ENCODE measurements at regions not wholly inside any gene's neighbourhood (a gene's known extent, or its start where the extent isn't known, plus 50 kb on each side); places are given as distances from the start of the nearest gene placed in this dataset.

DNA sequence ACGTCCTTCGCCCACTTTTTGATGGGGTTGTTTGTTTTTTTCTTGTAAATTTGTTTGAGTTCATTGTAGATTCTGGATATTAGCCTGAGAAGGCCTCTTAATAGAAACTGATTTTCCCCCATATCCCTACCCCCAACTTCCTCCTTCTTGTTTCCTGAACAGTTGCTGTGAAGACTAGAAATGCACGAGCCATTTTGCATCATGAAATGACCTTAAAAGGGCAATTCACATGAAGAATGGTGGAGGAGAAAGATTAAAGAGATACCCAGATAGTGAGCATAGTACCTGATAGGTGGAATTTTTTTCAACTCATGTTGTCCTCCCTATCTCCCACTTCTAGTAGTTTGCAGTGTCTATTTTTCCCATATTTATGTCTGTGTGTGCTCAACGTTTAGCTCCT lies 55.2 kb upstream of the KCNH8 start:
- Histone ChIP-seq H3K36me3 (ENCODE audit: control insufficient read depth, insufficient read depth, low read length) (no peaks in the 10 kb centered on the region), H3K4me3 (ENCODE audit: low read depth, low read length) (no peak overlapping the region), H3K27ac (ENCODE audit: low read depth, low read length) (no peak overlapping the region), H3K4me1 (ENCODE audit: control insufficient read depth, insufficient read depth, low read length) (no peaks in the 10 kb centered on the region), H3K9me3 (ENCODE audit: control insufficient read depth, insufficient read depth, low read depth, low read length) (no peaks in the 10 kb centered on the region), H3K27me3 (ENCODE audit: control insufficient read depth, insufficient read depth, low read length) (no peaks in the 10 kb centered on the region), H3K9ac (ENCODE audit: low read length) (no peak overlapping the region)

DNA sequence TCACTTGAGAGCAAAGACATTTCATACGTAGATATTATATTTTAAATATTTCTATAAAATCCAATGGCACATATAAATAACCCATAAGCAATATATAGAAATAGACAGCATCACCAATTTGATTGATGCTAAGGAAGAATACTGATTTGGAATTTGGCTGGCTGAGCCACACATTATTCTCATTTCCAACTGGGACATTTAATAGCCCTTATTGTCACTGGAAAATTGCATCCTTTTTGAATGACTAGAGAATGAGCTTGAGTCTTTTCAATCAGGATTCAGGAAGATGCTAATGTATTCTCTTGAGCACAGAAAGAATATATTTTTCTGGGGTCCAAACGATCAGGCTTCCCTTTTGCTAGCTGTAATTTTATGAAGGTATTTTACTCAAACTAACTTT lies 70.9 kb upstream of the KCNH8 start:
- Histone ChIP-seq H3K9ac (ENCODE audit: low read length) (no peak overlapping the region), H3K27ac (ENCODE audit: low read depth, low read length) (no peak overlapping the region), H3K36me3 (ENCODE audit: control insufficient read depth, insufficient read depth, low read length) (no peaks in the 10 kb centered on the region), H3K9me3 (ENCODE audit: control insufficient read depth, insufficient read depth, low read depth, low read length) (no peaks in the 10 kb centered on the region; the same call in 1 of the 2 replicates), H3K4me3 (ENCODE audit: low read depth, low read length) (no peak overlapping the region), H3K4me1 (ENCODE audit: control insufficient read depth, insufficient read depth, low read length) (peaks cover 38% of the 10 kb centered on the region), H3K27me3 (ENCODE audit: control insufficient read depth, insufficient read depth, low read length) (no peaks in the 10 kb centered on the region)

DNA sequence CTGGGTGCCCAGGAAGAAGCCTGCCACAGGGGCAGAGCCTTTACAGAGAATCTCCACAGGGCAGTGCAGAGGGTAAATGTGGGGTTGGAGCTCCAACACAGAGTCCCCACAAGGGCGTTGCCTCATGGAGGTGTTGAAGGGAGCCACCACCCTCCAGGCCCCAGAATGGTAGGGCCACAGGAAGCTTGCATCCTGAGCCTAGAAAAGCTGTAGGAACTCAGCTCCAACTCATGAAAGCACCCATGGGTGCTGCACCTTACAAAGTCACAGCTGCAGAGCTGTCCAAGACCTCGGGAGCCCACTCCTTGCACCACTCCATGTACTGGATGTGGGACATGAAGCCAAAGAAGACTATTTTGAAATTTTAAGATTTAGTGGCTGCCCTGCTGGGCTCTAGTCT lies 73.3 kb upstream of the KCNH8 start:
- Histone ChIP-seq H3K9ac (ENCODE audit: low read length) (peak overlapping the region; percentile 6), H3K27ac (ENCODE audit: low read depth, low read length) (peak overlapping the region; percentile 84), H3K9me3 (ENCODE audit: control insufficient read depth, insufficient read depth, low read depth, low read length) (no peaks in the 10 kb centered on the region; the same call in 1 of the 2 replicates), H3K27me3 (ENCODE audit: control insufficient read depth, insufficient read depth, low read length) (no peaks in the 10 kb centered on the region), H3K4me3 (ENCODE audit: low read depth, low read length) (peak overlapping the region; percentile 14), H3K4me1 (ENCODE audit: control insufficient read depth, insufficient read depth, low read length) (peaks cover 38% of the 10 kb centered on the region), H3K36me3 (ENCODE audit: control insufficient read depth, insufficient read depth, low read length) (no peaks in the 10 kb centered on the region)

DNA sequence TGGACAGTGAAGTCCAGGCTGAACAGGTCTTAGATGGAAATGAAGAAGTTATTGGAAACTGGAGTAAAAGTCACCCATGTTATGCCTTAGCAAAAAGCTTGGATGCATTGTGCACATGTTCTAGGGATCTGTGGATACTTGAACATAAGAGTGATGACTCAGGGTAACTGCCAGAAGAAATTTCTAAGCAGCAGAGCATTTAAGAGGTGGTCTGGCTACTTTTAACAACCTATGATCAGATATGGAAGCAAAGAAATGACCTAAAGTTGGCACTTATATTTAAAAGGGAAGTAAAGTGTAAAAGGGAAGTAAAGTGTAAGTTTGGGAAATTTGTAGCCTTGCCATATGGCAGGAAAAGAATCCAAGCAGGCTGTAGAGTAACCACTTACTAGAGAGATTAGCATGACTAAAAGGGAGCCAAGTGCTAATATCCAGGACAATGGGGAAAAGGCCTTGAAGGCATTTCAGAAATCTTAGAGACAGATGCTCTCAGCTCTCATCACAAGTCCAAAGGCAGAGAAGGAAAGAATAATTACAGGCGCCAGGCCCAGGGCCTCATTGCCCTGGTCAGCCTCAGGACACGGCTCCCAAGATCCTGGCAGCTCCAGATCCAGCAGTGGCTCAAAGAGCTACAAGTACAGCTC lies 73.9 kb upstream of the KCNH8 start:
- peaks cover 4% of the 10 kb centered on the region for H3K9me3 ChIP-seq (ENCODE audit: control insufficient read depth, insufficient read depth, low read depth, low read length)
- H3K36me3 ChIP-seq (ENCODE audit: control insufficient read depth, insufficient read depth, low read length) = no peaks in the 10 kb centered on the region
- peak overlapping the region; percentile 6 for H3K9ac ChIP-seq (ENCODE audit: low read length)
- H3K27me3 ChIP-seq (ENCODE audit: control insufficient read depth, insufficient read depth, low read length) = no peaks in the 10 kb centered on the region
- peak overlapping the region; percentile 84 for H3K27ac ChIP-seq (ENCODE audit: low read depth, low read length)
- H3K4me1 ChIP-seq (ENCODE audit: control insufficient read depth, insufficient read depth, low read length) = peaks cover 38% of the 10 kb centered on the region
- peak overlapping the region; percentile 14 for H3K4me3 ChIP-seq (ENCODE audit: low read depth, low read length)

DNA sequence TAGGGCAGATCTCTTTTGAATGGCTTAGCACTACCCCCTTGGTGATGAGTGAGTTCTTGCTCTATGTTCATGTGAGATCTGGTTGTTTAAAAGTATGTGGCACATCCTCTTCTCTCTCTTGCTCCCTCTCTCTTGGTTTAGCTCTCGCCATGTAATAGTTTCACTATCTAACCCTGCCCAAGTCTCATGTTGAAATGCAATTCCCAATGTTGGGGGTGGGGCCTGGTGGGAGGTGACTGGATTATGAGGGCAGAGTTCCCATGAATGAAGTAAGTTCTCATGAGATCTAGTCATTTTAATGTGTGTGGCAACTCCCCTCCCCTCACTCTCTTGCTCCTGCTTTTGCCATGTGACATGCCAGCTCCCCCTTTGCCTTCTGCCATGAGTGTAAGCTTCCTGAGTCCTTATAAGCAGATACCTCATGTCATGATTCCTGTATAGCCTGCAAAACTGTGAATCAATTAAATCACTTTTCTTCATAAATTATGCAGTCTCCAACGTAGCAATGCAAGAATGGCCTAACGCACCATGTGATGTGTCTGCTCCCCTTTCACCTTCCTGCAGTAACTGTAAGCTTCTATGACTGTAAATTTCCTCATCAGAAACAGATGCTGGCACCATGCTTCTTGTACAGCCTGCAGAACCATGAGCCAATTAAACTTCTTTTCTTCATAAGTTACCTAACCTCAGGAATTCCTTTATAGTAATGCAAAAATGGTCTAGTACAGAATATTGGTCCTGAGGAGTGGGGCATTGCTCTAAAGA lies 74.8 kb upstream of the KCNH8 start:
- H3K4me1 ChIP-seq (ENCODE audit: control insufficient read depth, insufficient read depth, low read length) = peaks cover 34% of the 10 kb centered on the region
- no peak overlapping the region for H3K9ac ChIP-seq (ENCODE audit: low read length)
- H3K36me3 ChIP-seq (ENCODE audit: control insufficient read depth, insufficient read depth, low read length) = no peaks in the 10 kb centered on the region
- peak overlapping the region; percentile 73; the same call in 1 of the 2 replicates for H3K27ac ChIP-seq (ENCODE audit: low read depth, low read length)
- peaks cover 11% of the 10 kb centered on the region for H3K9me3 ChIP-seq (ENCODE audit: control insufficient read depth, insufficient read depth, low read depth, low read length)
- no peak overlapping the region for H3K4me3 ChIP-seq (ENCODE audit: low read depth, low read length)
- no peaks in the 10 kb centered on the region for H3K27me3 ChIP-seq (ENCODE audit: control insufficient read depth, insufficient read depth, low read length)

DNA sequence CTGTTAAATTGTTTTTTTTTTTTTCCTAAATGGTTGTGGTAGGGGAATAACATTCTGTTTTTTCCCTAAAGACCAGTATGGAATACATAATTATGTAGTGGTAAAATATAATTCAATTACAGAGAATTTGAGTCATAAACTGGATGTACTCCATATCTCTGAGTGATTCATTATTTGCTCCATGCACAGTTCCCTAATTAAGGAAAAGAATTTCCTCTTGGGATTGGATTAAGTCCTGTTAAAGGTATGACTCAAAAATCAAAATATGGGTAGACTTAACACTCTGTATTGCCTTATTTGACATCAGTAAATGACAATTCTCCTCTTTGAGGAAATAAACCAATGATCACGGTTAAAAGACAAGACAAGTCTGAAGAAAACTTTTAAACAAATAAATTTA lies 78.0 kb upstream of the KCNH8 start:
- H3K27ac ChIP-seq (ENCODE audit: low read depth, low read length) = no peak overlapping the region
- H3K36me3 ChIP-seq (ENCODE audit: control insufficient read depth, insufficient read depth, low read length) = no peaks in the 10 kb centered on the region
- peaks cover 22% of the 10 kb centered on the region for H3K4me1 ChIP-seq (ENCODE audit: control insufficient read depth, insufficient read depth, low read length)
- peaks cover 16% of the 10 kb centered on the region for H3K9me3 ChIP-seq (ENCODE audit: control insufficient read depth, insufficient read depth, low read depth, low read length)
- no peaks in the 10 kb centered on the region for H3K27me3 ChIP-seq (ENCODE audit: control insufficient read depth, insufficient read depth, low read length)
- H3K4me3 ChIP-seq (ENCODE audit: low read depth, low read length) = no peak overlapping the region
- H3K9ac ChIP-seq (ENCODE audit: low read length) = no peak overlapping the region

DNA sequence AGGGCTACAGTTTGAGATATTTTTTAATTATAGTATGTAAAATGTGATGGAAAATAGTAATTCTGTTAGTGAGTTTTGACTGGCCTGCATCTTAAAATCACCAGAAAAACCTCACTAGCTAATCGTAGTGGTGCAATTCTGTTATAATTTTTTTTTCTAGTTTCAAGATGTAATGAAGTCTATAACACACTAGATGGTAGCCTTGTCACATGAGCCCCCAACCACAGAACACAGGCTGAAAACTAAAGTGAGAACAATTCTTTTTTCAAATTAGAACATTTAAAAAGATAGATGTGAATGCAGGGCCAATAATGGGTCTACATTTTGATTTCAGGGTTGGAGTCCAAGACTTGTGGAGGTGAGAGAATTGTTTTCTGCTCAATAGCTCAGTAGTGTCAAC lies 83.3 kb upstream of the KCNH8 start:
- H3K4me3 ChIP-seq (ENCODE audit: low read depth, low read length) = no peak overlapping the region
- H3K36me3 ChIP-seq (ENCODE audit: control insufficient read depth, insufficient read depth, low read length) = no peaks in the 10 kb centered on the region
- H3K4me1 ChIP-seq (ENCODE audit: control insufficient read depth, insufficient read depth, low read length) = no peaks in the 10 kb centered on the region
- peaks cover 16% of the 10 kb centered on the region for H3K9me3 ChIP-seq (ENCODE audit: control insufficient read depth, insufficient read depth, low read depth, low read length)
- no peaks in the 10 kb centered on the region for H3K27me3 ChIP-seq (ENCODE audit: control insufficient read depth, insufficient read depth, low read length)
- no peak overlapping the region for H3K9ac ChIP-seq (ENCODE audit: low read length)
- H3K27ac ChIP-seq (ENCODE audit: low read depth, low read length) = no peak overlapping the region

DNA sequence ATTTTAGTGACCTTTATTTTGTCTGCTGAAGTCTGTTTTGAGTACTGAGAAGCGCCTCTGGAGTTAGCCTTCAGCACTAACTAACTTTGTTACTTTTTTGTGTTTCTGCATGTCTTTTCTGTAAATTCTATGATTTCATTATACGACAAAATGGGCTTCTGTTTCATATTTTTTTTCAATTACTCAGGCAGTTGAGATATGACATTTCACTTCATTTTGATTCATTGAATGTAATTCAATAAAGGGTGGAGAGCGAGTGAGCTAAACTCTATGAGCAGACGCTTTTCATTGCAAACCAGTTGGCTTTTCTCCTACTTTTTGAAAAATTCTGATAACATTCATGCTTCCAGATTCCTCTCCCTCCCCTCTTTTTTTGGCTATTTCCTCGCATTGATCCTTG lies 84.4 kb upstream of the KCNH8 start:
- Histone ChIP-seq H3K4me3 (ENCODE audit: low read depth, low read length) (no peak overlapping the region), H3K27me3 (ENCODE audit: control insufficient read depth, insufficient read depth, low read length) (no peaks in the 10 kb centered on the region), H3K27ac (ENCODE audit: low read depth, low read length) (no peak overlapping the region), H3K9ac (ENCODE audit: low read length) (no peak overlapping the region), H3K9me3 (ENCODE audit: control insufficient read depth, insufficient read depth, low read depth, low read length) (peaks cover 8% of the 10 kb centered on the region), H3K36me3 (ENCODE audit: control insufficient read depth, insufficient read depth, low read length) (no peaks in the 10 kb centered on the region), H3K4me1 (ENCODE audit: control insufficient read depth, insufficient read depth, low read length) (no peaks in the 10 kb centered on the region)

DNA sequence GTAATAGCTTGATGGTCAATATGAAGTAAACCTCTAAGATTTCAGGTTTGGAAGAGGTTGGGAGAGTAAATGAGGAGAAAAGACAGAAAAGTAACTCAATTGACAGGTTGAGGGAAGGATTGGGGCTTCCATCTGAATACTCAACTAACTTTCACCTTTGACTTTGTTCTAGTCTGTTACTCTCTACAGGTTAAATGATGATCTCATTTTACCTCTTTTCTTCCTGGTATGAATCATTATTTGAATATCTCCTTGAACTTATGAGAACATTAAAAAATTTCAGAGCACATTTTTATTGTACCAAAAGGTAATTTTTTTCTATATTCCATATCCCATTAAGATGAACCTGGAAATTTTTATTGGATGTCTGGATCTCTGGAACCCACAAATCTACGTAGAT lies 87.9 kb upstream of the KCNH8 start:
- Histone ChIP-seq H3K4me1 (ENCODE audit: control insufficient read depth, insufficient read depth, low read length) (peaks cover 5% of the 10 kb centered on the region; the same call in 1 of the 2 replicates), H3K36me3 (ENCODE audit: control insufficient read depth, insufficient read depth, low read length) (no peaks in the 10 kb centered on the region), H3K9ac (ENCODE audit: low read length) (no peak overlapping the region), H3K4me3 (ENCODE audit: low read depth, low read length) (no peak overlapping the region), H3K27ac (ENCODE audit: low read depth, low read length) (no peak overlapping the region), H3K9me3 (ENCODE audit: control insufficient read depth, insufficient read depth, low read depth, low read length) (no peaks in the 10 kb centered on the region), H3K27me3 (ENCODE audit: control insufficient read depth, insufficient read depth, low read length) (no peaks in the 10 kb centered on the region)

DNA sequence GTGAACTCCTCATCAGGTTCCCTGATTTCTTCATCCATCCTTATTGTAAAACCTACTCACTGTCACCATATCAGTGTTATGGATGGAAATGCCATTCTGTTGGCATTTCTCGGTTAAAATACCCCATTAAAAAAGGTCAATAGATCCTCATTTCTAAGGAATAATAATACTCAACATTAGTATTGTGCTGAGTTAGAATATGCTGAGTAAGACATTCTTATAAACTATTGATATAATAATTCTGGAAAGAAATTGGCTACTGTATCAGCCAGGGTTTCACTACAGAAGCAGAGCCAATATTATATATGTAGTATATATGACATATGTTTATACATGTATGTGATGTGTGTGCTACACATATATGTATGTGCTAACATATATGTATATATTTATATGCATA lies 95.4 kb upstream of the KCNH8 start:
- no peaks in the 10 kb centered on the region for H3K9me3 ChIP-seq (ENCODE audit: control insufficient read depth, insufficient read depth, low read depth, low read length)
- H3K9ac ChIP-seq (ENCODE audit: low read length) = no peak overlapping the region
- H3K4me3 ChIP-seq (ENCODE audit: low read depth, low read length) = no peak overlapping the region
- no peak overlapping the region for H3K27ac ChIP-seq (ENCODE audit: low read depth, low read length)
- H3K4me1 ChIP-seq (ENCODE audit: control insufficient read depth, insufficient read depth, low read length) = peaks cover 5% of the 10 kb centered on the region; the same call in 1 of the 2 replicates
- no peaks in the 10 kb centered on the region for H3K27me3 ChIP-seq (ENCODE audit: control insufficient read depth, insufficient read depth, low read length)
- no peaks in the 10 kb centered on the region for H3K36me3 ChIP-seq (ENCODE audit: control insufficient read depth, insufficient read depth, low read length)

DNA sequence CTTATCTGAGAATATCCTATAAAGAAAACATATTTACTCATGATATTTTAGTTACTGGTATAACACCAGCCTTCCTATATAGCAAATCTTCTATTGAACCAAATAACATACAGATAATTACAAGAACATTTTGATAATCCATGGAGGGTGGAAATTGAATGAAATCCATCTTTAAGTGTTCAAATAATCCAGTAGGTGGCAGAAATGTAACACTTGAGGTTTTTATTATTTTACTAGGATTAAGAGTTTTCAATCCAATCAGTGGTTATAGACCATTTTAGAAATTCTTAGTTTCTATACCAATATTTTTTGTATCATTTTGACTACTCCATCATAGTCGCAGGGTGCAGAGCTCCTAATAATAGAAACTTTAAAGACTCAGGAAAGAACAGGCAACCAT lies 101.9 kb upstream of the KCNH8 start:
- no peaks in the 10 kb centered on the region for H3K9me3 ChIP-seq (ENCODE audit: control insufficient read depth, insufficient read depth, low read depth, low read length)
- no peaks in the 10 kb centered on the region for H3K36me3 ChIP-seq (ENCODE audit: control insufficient read depth, insufficient read depth, low read length)
- H3K9ac ChIP-seq (ENCODE audit: low read length) = no peak overlapping the region
- H3K4me3 ChIP-seq (ENCODE audit: low read depth, low read length) = no peak overlapping the region
- H3K27me3 ChIP-seq (ENCODE audit: control insufficient read depth, insufficient read depth, low read length) = no peaks in the 10 kb centered on the region
- no peaks in the 10 kb centered on the region for H3K4me1 ChIP-seq (ENCODE audit: control insufficient read depth, insufficient read depth, low read length)
- H3K27ac ChIP-seq (ENCODE audit: low read depth, low read length) = no peak overlapping the region

Data from HUES6 (cell line).